ENCODE measurements at regions not wholly inside any gene's neighbourhood (a gene's known extent, or its start where the extent isn't known, plus 50 kb on each side); places are given as distances from the start of the nearest gene placed in this dataset.

DNA sequence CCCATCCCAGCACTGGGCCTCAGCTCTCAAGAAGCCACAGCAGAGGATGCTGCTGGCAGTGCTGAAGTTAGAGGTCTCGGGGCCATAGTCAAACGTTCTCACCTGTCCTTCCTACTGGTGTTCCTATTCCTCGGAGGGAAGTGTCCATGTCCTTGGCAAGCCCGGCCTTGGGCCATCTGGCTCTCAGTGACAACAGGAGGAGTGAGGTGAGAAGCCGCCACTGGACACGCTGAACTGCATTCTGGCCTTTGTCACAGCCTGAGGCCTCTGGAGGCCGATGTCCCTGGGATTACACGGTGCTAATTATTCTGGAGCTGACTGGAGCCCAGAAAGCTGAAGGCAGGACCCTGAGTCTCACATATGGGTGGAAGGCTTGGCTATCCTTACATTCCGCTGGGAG lies 92.5 kb downstream of the OLFM1 start (continued):
- TF ChIP-seq NR2C2 (CRISPR knock-in tag; IDR thresholded peaks at IDR 0.05) (no peak), NR2C2 (tag; IDR thresholded peaks at IDR 0.05) (no peak), NCOA4 (IDR thresholded peaks at IDR 0.05; ENCODE audit: partially characterized antibody) (no peak), MAFF (IDR thresholded peaks at IDR 0.05; ENCODE audit: low read length) (no peak), ZNF263 (CRISPR knock-in tag; IDR thresholded peaks at IDR 0.05; ENCODE audit: borderline replicate concordance) (no peak), ZNF274 (IDR thresholded peaks at IDR 0.05; ENCODE audit: borderline replicate concordance, low read depth, low read length) (no peak), NR2F6 (CRISPR knock-in tag; IDR thresholded peaks at IDR 0.05) (no peak)

DNA sequence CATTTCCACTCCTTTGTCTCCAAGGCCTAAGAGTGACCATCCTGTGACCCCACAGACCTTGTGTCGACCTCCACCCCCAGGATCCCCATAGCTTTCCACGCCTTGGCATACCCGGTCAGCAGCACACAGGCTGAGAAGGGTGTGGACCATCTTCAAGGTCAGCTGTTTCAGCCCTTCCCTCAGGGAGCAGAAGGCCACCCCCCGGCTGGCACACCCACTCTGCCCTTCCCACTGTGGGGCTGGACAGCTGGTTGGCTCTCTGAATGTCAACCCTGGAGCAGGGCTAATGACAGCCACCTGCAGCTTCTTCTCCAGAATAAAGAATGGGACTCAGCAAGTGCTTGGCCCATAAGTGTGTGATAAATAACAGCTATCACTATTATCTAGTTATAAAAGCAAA lies 93.1 kb downstream of the OLFM1 start:
- in situ Hi-C loops (cut with MboI) = no loop called here
- TF ChIP-seq ZNF175 (CRISPR knock-in tag; IDR thresholded peaks at IDR 0.05; ENCODE audit: low read depth) = no peak
- TF ChIP-seq, protein P1, sequence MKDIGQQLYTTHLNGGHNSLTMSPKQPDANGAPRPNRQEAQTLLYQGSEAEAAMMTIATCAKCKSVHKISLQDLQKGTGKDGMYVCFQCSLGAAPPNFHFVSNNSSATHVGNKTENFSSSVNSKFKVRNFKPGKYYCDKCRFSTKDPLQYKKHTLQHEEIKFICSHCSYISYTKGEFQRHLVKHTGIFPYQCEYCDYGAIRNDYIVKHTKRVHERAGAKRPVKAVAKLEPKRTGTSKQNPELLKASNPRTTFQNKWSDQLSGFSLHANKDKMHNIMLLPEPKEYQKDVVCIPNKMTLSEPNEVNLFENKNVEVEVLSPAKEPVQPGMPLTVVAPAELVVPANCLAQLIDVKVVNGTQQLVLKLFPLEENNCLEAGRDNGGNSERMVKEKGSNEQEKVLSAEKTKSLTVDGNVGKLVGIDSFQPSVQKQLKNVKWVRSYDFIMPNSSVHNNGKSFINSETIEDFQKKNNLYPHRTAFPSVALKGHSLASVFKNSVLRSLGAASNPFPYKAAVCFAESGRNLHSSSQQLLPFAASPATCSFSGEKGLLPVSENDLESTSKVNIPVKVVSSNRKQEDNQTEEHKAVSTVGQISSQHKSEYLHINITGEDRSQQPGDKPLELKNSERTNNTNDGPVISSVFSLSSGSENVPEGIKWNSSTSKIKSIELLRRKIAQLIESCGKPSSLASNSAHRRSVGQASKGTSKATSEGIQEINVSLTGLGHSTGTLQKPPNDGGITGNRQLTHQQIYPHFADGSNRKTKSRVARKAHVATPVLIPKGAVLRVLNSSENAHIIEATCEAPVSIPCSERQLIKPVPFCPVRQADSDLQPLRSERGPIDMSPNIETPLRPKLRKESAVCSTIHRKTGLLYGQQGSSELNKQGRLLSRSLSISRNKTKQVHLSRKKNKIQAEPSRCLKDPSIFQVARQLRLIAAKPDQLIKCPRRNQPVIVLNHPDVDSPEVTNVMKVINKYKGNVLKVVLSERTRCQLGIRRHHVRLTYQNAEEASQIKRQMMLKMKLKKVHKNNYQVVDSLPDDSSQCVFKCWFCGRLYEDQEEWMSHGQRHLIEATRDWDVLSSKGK (CRISPR knock-in tag; IDR thresholded peaks at IDR 0.05) = no peak
- no peak for TF ChIP-seq KDM4B (IDR thresholded peaks at IDR 0.05; ENCODE audit: borderline replicate concordance in 2 of 2, low read depth in 1 of 2)
- TF ChIP-seq, protein P2, sequence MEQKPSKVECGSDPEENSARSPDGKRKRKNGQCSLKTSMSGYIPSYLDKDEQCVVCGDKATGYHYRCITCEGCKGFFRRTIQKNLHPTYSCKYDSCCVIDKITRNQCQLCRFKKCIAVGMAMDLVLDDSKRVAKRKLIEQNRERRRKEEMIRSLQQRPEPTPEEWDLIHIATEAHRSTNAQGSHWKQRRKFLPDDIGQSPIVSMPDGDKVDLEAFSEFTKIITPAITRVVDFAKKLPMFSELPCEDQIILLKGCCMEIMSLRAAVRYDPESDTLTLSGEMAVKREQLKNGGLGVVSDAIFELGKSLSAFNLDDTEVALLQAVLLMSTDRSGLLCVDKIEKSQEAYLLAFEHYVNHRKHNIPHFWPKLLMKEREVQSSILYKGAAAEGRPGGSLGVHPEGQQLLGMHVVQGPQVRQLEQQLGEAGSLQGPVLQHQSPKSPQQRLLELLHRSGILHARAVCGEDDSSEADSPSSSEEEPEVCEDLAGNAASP (IDR thresholded peaks at IDR 0.05) = no peak
- TF ChIP-seq KLF1 (tag; IDR thresholded peaks at IDR 0.05) = no peak
- TF ChIP-seq, protein P3, sequence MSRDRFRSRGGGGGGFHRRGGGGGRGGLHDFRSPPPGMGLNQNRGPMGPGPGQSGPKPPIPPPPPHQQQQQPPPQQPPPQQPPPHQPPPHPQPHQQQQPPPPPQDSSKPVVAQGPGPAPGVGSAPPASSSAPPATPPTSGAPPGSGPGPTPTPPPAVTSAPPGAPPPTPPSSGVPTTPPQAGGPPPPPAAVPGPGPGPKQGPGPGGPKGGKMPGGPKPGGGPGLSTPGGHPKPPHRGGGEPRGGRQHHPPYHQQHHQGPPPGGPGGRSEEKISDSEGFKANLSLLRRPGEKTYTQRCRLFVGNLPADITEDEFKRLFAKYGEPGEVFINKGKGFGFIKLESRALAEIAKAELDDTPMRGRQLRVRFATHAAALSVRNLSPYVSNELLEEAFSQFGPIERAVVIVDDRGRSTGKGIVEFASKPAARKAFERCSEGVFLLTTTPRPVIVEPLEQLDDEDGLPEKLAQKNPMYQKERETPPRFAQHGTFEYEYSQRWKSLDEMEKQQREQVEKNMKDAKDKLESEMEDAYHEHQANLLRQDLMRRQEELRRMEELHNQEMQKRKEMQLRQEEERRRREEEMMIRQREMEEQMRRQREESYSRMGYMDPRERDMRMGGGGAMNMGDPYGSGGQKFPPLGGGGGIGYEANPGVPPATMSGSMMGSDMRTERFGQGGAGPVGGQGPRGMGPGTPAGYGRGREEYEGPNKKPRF (IDR thresholded peaks at IDR 0.05; ENCODE audit: low read depth, low read length) = no peak
- no peak for TF ChIP-seq CBX1 (IDR thresholded peaks at IDR 0.05; ENCODE audit: low read depth)
- no peak for TF ChIP-seq ZNF431 (CRISPR knock-in tag; IDR thresholded peaks at IDR 0.05)

More for the DNA sequence above, 93.1 kb downstream of the OLFM1 start:
- BruUV-seq (replicated peaks) = no TSS peak
- H3K79me2 ChIP-seq (ENCODE audit: control insufficient read depth, insufficient read depth, low read length) = no peaks in the 10 kb centered on the region
- FAIRE-seq = no peak
- 0% methylated on average over 4 of the region's 4 CpGs for WGBS (ENCODE audit: insufficient coverage, low coverage, missing lambda C conversion rate)
- H4K20me1 ChIP-seq (replicated peaks; ENCODE audit: control insufficient read depth, insufficient read depth, low read length) = peaks cover 11% of the 10 kb centered on the region; the same call in 1 of the 2 replicates
- H3K4me3 ChIP-seq = no peak overlapping the region
- no peaks in the 10 kb centered on the region for H3K9me3 ChIP-seq (replicated peaks; ENCODE audit: control insufficient read depth, insufficient read depth, low read depth, low read length)
- H3K27ac ChIP-seq (ENCODE audit: extremely low read depth, low read depth, low read length) = no peak overlapping the region
- no peak for ATAC-seq
- peaks cover 2% of the 10 kb centered on the region for H3K9me1 ChIP-seq (ENCODE audit: control insufficient read depth, insufficient read depth, low read length)
- no peak for DNase-seq (ENCODE audit: extremely low read depth in 1 of 4, low spot score in 3 of 4)
- peaks cover 0 to 5% of the 10 kb centered on the region in 2 experiments; a peak in 1 of 5 replicates for H3K4me1 ChIP-seq (replicated peaks in 1 of 2; ENCODE audit: control insufficient read depth in 2 of 2, insufficient read depth in 2 of 2, low read length in 2 of 2)
- peaks cover 12 to 63% of the 10 kb centered on the region in 2 experiments; a peak in 3 of 5 replicates for H3K27me3 ChIP-seq (ENCODE audit: control insufficient read depth in 2 of 2, insufficient read depth in 2 of 2, low read length in 2 of 2)
- H3K36me3 ChIP-seq (ENCODE audit: control insufficient read depth, insufficient read depth, low read length) = no peaks in the 10 kb centered on the region
- intact Hi-C loops (cut with micrococcal nuclease) = no loop called here
- H3K9ac ChIP-seq (ENCODE audit: insufficient read depth in 1 of 2, low read depth in 2 of 2, low read length in 2 of 2) = no peak overlapping the region
- H2AFZ ChIP-seq (ENCODE audit: low read depth, low read length) = no peak overlapping the region
- CTCF ChIA-PET (ENCODE audit: low intra/inter-chr PET ratio) = no interaction called here
- POLR2A ChIA-PET = interaction anchor here (0.6 kb wide), 1 partner anchor 121 kb away, joined by 3 read pairs; no protein-coding TSS in a partner anchor
- no peak overlapping the region for H3K4me2 ChIP-seq (ENCODE audit: insufficient read depth, low read length)

Measured in K562 (cell line).